ENCODE measurements at regions not wholly inside any gene's neighbourhood (a gene's known extent, or its start where the extent isn't known, plus 50 kb on each side); places are given as distances from the start of the nearest gene placed in this dataset.

DNA sequence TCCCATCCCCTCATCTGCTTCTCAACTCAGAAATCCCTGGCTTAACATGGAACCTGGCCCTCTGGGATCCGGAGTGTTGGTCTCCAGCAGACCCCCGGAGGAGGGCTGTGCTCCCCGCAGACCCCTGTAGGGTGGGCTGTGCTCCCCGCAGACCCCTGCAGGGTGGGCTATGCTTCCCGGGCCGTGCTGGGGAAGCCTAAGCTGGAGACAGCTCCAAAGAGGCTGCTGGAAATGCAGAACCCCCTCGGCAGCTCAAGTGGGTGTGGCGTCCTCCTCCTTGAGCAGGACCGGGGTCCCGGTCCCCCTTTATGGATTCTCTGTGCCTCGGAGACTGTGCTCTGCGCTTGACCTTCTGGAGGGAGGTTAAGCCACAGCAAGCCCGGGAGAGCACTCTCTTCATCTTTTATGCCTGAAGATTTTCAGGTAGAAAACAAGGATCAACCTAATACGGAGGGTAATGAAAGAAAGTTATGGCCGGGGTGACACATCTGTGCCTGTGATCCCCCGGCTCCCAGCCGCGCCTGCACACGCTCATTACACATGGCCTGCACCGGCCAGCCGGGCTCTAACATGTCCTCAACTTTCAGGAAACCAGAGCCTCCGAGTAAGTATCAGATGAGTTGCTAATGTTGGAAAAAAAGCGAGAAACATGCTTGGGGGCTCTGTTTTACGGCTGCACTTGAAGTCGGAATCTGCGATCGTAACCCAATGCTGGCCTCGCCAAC is 87.7 kb upstream of the ACTRT2 start:
- no peaks in the 10 kb centered on the region for H3K36me3 Mint-ChIP-seq
- H3K27me3 Mint-ChIP-seq = no peaks in the 10 kb centered on the region
- H3K27ac Mint-ChIP-seq = no peak overlapping the region
- DNase-seq (ENCODE audit: low spot score) = no peak
- no peak overlapping the region for H3K4me3 Mint-ChIP-seq
- ATAC-seq = no peak
- H3K9me3 Mint-ChIP-seq = no peaks in the 10 kb centered on the region
- peaks cover 0 to 5% of the 10 kb centered on the region in 2 donors for H3K4me1 Mint-ChIP-seq (ENCODE audit: low read depth in 2 of 2)

- DNase-seq (ENCODE audit: low spot score) (no peak), ATAC-seq (no peak)
- Mint-ChIP-seq H3K27ac (no peak overlapping the region), H3K4me3 (no peak overlapping the region), H3K4me1 (ENCODE audit: low read depth in 2 of 2) (peaks cover 0 to 5% of the 10 kb centered on the region in 2 donors), H3K27me3 (no peaks in the 10 kb centered on the region), H3K9me3 (no peaks in the 10 kb centered on the region), H3K36me3 (no peaks in the 10 kb centered on the region)
Measured at GRCh38 chr1:2934156-2934540, 87.1 kb upstream of the ACTRT2 start.

DNA sequence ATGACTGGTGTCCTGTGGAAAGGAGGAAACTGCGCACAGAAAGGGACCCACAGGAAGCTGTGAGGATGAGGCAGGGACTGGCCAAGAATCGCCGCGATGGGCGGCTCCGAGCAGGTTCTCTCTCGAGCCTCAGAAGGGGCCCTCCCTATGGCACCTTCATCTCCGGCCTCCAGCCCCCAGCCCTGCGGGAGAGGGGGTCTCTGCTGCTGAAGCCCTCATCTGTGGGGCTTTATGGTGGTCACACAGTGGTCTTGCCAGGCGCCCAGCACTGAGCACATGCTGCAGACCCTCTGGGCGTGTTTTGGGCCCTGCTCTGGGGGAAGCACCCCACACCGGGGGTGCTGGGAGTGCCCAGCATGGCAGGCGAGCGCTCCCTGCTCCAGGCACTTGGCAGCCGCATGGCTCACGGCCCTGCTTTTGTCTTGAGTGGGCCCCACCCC is 86.6 kb upstream of the ACTRT2 start:
- Mint-ChIP-seq H3K4me3 (no peak overlapping the region), H3K27me3 (no peaks in the 10 kb centered on the region), H3K36me3 (no peaks in the 10 kb centered on the region), H3K9me3 (no peaks in the 10 kb centered on the region), H3K4me1 (ENCODE audit: low read depth in 2 of 2) (peaks cover 0 to 5% of the 10 kb centered on the region in 2 donors), H3K27ac (no peak overlapping the region)
- DNase-seq (ENCODE audit: low spot score) (no peak), ATAC-seq (no peak)

GRCh38 chr1:2935184-2935583 is 86.1 kb upstream of the ACTRT2 start:
- Mint-ChIP-seq H3K36me3 (no peaks in the 10 kb centered on the region), H3K4me3 (no peak overlapping the region), H3K27ac (no peak overlapping the region), H3K4me1 (ENCODE audit: low read depth in 2 of 2) (peaks cover 0 to 5% of the 10 kb centered on the region in 2 donors), H3K9me3 (no peaks in the 10 kb centered on the region), H3K27me3 (no peaks in the 10 kb centered on the region)
- ATAC-seq (no peak), DNase-seq (ENCODE audit: low spot score) (no peak)

- no peak for DNase-seq (ENCODE audit: low spot score)
- peaks cover 0 to 5% of the 10 kb centered on the region in 2 donors for H3K4me1 Mint-ChIP-seq (ENCODE audit: low read depth in 2 of 2)
- H3K9me3 Mint-ChIP-seq = no peaks in the 10 kb centered on the region
- H3K36me3 Mint-ChIP-seq = no peaks in the 10 kb centered on the region
- H3K27ac Mint-ChIP-seq = no peak overlapping the region
- H3K4me3 Mint-ChIP-seq = no peak overlapping the region
- H3K27me3 Mint-ChIP-seq = no peaks in the 10 kb centered on the region
- ATAC-seq = no peak
Measured at GRCh38 chr1:2935751-2936390, 85.4 kb upstream of the ACTRT2 start.

DNA sequence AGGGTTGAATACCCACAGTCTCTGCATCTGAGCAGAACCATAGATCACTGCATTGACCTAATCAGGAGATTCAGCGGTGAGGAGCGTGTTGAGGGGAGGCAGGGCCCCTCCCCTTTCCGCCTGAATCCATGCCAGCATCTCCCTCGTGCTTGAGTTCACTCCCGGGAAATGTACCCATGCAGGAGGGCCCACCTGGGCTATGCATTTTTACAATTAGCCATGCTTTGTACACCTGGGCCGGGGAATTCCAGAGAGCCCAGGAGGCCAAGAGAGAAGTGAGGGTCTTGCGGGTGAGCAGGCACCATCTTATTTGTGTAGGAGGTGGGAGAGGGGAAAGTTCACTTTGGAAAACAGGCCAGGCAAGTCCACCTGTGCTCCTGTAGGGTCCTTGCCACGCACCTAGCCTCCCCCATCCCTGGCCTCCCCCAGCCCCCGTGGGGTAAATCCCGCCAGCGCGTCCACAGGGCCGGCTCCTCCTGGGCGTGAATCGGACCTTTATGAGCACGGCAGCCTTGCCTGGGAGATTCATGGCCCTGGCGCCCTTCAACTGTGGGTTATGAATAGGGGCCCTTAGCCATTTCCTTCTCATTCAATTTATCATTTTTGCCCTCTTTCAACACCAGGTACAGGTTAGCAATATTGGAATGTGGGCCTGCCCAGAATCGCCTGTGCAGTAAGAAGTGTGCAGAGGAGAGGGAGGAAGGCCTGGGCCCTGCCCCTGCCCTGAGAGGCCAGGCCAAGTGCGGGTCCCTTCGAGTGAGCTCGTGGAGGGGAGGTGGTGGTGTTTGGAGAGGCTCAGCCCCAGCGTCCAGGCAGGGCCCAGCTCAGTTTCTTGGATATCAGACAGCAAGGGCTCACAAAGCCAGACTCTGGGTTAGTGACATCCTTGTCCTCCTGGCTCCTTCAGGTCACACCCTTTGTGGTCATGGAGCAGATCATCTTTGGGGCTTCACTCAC is 84.4 kb upstream of the ACTRT2 start:
- Mint-ChIP-seq H3K36me3 (peaks cover 6% of the 10 kb centered on the region), H3K27me3 (peaks cover 3 to 8% of the 10 kb centered on the region in 2 donors), H3K4me1 (ENCODE audit: low read depth in 2 of 2) (peaks cover 0 to 5% of the 10 kb centered on the region in 2 donors), H3K27ac (no peak overlapping the region), H3K9me3 (peaks cover 3% of the 10 kb centered on the region), H3K4me3 (no peak overlapping the region)
- DNase-seq (ENCODE audit: low spot score) (no peak), ATAC-seq (no peak)

- H3K9me3 Mint-ChIP-seq = peaks cover 3% of the 10 kb centered on the region
- H3K36me3 Mint-ChIP-seq = peaks cover 6% of the 10 kb centered on the region
- peaks cover 0 to 5% of the 10 kb centered on the region in 2 donors for H3K4me1 Mint-ChIP-seq (ENCODE audit: low read depth in 2 of 2)
- H3K27me3 Mint-ChIP-seq = peaks cover 3 to 8% of the 10 kb centered on the region in 2 donors
- H3K4me3 Mint-ChIP-seq = no peak overlapping the region
- ATAC-seq (no peak), DNase-seq (ENCODE audit: low spot score) (no peak)
- H3K27ac Mint-ChIP-seq = no peak overlapping the region
Measured at GRCh38 chr1:2937805-2938204, 83.5 kb upstream of the ACTRT2 start.

DNA sequence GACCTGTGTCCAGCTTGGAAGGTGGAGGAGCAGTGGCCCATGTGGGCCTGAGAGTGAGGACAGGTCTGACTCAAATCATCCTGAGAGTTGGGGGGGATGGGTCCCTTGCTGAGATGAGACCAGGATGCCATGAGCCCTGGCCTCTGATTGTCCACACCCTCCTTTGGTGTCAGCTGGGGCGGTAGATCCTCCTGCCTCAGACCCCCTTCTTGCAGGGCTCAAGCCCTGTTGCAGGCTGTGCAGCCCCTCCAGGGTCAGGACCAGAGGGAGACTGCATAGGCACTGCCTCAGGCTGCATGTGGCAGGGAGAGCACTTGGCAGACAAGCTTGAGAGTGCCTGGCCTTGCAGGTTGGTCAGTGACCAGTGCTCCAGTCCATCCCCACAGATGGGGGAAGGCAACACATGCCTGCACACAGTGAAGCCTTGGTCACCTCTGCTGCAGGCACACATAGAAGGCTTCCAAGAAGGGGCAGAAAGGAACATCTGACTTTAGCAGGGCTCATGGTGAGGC is 82.2 kb upstream of the ACTRT2 start:
- Mint-ChIP-seq H3K36me3 (peaks cover 6% of the 10 kb centered on the region), H3K27ac (no peak overlapping the region), H3K9me3 (peaks cover 3% of the 10 kb centered on the region), H3K4me1 (ENCODE audit: low read depth in 2 of 2) (peaks cover 0 to 5% of the 10 kb centered on the region in 2 donors), H3K4me3 (no peak overlapping the region), H3K27me3 (peaks cover 3 to 8% of the 10 kb centered on the region in 2 donors)
- ATAC-seq (no peak), DNase-seq (ENCODE audit: low spot score) (peak; percentile 47)

DNA sequence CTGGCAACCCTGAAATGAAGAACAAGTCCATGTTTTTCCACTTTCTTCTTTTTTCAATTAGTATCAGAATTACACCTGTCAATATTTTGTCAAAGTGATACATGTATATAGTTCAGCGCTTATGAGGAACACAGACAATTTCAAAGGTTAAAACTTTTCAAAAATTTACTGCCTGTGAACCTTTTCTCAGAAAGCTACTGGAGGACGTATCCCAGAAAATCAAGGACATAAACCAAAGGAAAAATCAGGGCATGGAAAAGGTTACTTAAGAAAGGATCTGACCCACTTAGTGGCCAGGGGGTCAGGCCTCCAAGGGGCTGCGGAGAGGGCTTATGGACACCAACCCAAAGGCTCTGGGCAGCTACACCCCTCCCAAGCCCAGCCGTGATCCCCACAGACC is 81.1 kb upstream of the ACTRT2 start:
- ATAC-seq = no peak
- Mint-ChIP-seq H3K4me3 (no peak overlapping the region), H3K36me3 (peaks cover 6% of the 10 kb centered on the region), H3K27me3 (peaks cover 3 to 8% of the 10 kb centered on the region in 2 donors), H3K9me3 (peaks cover 3% of the 10 kb centered on the region), H3K27ac (no peak overlapping the region), H3K4me1 (ENCODE audit: low read depth in 2 of 2) (peaks cover 0 to 5% of the 10 kb centered on the region in 2 donors)
- DNase-seq (ENCODE audit: low spot score) = peak; percentile 26

- ATAC-seq (no peak), DNase-seq (ENCODE audit: low spot score) (no peak)
- peaks cover 6% of the 10 kb centered on the region for H3K36me3 Mint-ChIP-seq
- no peak overlapping the region for H3K4me3 Mint-ChIP-seq
- H3K4me1 Mint-ChIP-seq (ENCODE audit: low read depth in 2 of 2) = peaks cover 0 to 5% of the 10 kb centered on the region in 2 donors
- H3K9me3 Mint-ChIP-seq = peaks cover 3% of the 10 kb centered on the region
- H3K27me3 Mint-ChIP-seq = peaks cover 3 to 8% of the 10 kb centered on the region in 2 donors
- no peak overlapping the region for H3K27ac Mint-ChIP-seq
Measured at GRCh38 chr1:2941040-2941439, 80.2 kb upstream of the ACTRT2 start.

DNA sequence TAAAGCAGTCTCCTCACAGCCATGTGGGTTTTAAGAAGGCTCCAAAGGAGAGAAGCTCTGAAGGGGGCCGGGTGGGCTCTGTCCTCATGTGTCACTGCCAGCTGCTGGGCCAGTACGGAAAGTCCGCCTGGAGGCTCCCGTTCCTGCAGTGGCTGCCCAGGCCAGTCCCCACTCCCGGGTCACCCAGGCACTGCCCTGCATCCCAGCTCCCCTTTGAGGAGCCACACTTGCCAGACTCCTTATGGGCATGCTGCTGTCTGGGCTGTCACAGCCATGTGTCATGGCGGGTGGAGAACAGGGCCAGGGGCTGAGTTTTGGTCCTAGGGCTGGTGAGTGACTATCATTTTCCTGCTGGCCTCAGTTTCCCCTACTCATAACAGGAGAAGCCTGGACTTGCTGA is 79.4 kb upstream of the ACTRT2 start:
- Mint-ChIP-seq H3K27ac (no peak overlapping the region), H3K27me3 (peaks cover 3 to 8% of the 10 kb centered on the region in 2 donors), H3K9me3 (peaks cover 3% of the 10 kb centered on the region), H3K4me3 (no peak overlapping the region), H3K4me1 (ENCODE audit: low read depth in 2 of 2) (peaks cover 0 to 5% of the 10 kb centered on the region in 2 donors), H3K36me3 (peaks cover 6% of the 10 kb centered on the region)
- ATAC-seq = no peak
- DNase-seq (ENCODE audit: low spot score) = peak; percentile 37

DNA sequence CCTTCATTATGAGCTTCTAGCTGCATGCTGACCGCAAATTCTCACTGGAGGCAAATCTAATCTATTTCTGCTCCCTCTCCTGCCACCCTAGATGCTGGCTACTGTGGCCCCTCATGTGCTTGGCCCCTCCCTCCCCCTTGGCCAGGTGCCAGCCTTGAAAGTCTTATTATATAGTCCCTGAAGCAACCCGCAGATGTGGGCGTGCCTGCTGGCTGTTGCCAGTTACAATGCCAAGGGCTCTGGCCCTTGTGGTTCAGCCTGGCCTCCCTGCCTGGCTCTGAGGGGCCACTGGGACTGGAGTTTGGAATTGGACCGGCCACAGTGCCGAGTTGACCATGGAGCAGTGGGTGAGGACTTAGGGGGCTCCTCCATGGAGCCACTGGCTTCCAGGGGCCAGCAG is 78.9 kb upstream of the ACTRT2 start:
- H3K27ac Mint-ChIP-seq = no peak overlapping the region
- DNase-seq (ENCODE audit: low spot score) (peak; percentile 40), ATAC-seq (no peak)
- peaks cover 3 to 8% of the 10 kb centered on the region in 2 donors for H3K27me3 Mint-ChIP-seq
- H3K9me3 Mint-ChIP-seq = peaks cover 3% of the 10 kb centered on the region
- H3K36me3 Mint-ChIP-seq = peaks cover 6% of the 10 kb centered on the region
- H3K4me3 Mint-ChIP-seq = no peak overlapping the region
- H3K4me1 Mint-ChIP-seq (ENCODE audit: low read depth in 2 of 2) = peaks cover 0 to 5% of the 10 kb centered on the region in 2 donors

GRCh38 chr1:2943686-2944260 is 77.5 kb upstream of the ACTRT2 start:
- Mint-ChIP-seq H3K27me3 (peaks cover 3 to 8% of the 10 kb centered on the region in 2 donors), H3K4me3 (no peak overlapping the region), H3K27ac (no peak overlapping the region), H3K4me1 (ENCODE audit: low read depth in 2 of 2) (no peaks in the 10 kb centered on the region), H3K9me3 (peaks cover 3% of the 10 kb centered on the region), H3K36me3 (peaks cover 6% of the 10 kb centered on the region)
- peak; percentile 42 for DNase-seq (ENCODE audit: low spot score)
- no peak for ATAC-seq

Measured in natural killer cell treated with Interleukin-12 subunit alpha and Interleukin-12 subunit beta and Interleukin-15 and Interleukin-18, amount 100 ng/mL, for 72 hours (primary cell).